ENCODE measurements at regions not wholly inside any gene's neighbourhood (a gene's known extent, or its start where the extent isn't known, plus 50 kb on each side); places are given as distances from the start of the nearest gene placed in this dataset.

DNA sequence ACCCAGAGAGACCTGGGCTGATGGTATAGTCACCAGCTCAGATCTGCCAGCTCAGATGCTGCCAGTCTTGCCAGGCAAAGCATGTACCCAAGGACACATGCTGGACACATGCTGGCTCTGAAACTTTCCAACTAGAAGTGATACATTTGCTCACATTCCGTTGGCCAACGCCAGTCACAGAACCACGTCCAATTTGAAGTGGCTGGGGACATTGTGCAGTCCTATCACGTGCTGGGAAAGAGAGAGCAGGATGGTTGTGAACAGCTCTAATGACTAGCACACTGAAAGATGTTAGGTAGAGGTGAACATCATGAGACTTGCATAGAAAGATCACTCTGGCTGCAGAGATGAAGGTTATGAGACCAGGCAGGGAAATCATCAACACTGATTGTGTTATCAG is 308.5 kb upstream of the ROPN1 start:
- FAIRE-seq = no peak
- no peak overlapping the region for H3K4me2 ChIP-seq (ENCODE audit: insufficient read depth, low read length)
- ChIA-PET POLR2A (no interaction called here), CTCF (no interaction called here)
- H3K4me3 ChIP-seq (replicated peaks in 1 of 3; ENCODE audit: insufficient read depth in 1 of 3, low read depth in 1 of 3, low read length in 3 of 3) = no peak overlapping the region
- H3K4me1 ChIP-seq (ENCODE audit: control insufficient read depth, extremely low read depth, insufficient read depth, low read length) = peaks cover 9% of the 10 kb centered on the region
- no peak overlapping the region for H3K9ac ChIP-seq (replicated peaks; ENCODE audit: extremely low read depth, insufficient read depth, low read length)
- no peak overlapping the region for H2AFZ ChIP-seq (ENCODE audit: low read depth, low read length)
- no peaks in the 10 kb centered on the region for H3K9me3 ChIP-seq (replicated peaks; ENCODE audit: control insufficient read depth, insufficient read depth, low read length)
- H3K9me1 ChIP-seq (replicated peaks; ENCODE audit: control insufficient read depth, extremely low read depth, insufficient read depth, low read length) = no peaks in the 10 kb centered on the region
- DNase-seq (ENCODE audit: low read depth, low spot score) = no peak
- dilution Hi-C loops (cut with MboI; ENCODE audit: extremely low pct_ligation_motif_present, low sequenced_read_pairs) (no loop called here), intact Hi-C loops (cut with micrococcal nuclease) (no loop called here)
- no TSS peak for BruUV-seq (replicated peaks)
- H3K36me3 ChIP-seq (ENCODE audit: control insufficient read depth in 2 of 2, extremely low read depth in 1 of 2, insufficient read depth in 2 of 2, low read length in 2 of 2) = no peaks in the 10 kb centered on the region
- no peaks in the 10 kb centered on the region for H3K27me3 ChIP-seq (ENCODE audit: control insufficient read depth in 2 of 2, insufficient read depth in 2 of 2, low read length in 2 of 2)
- TF ChIP-seq CTCF (IDR thresholded peaks at IDR 0.05; ENCODE audit: extremely low read depth in 1 of 2, insufficient read depth in 1 of 2, low read depth in 1 of 2, low read length in 2 of 2) = no peak
- no peak for TF ChIP-seq POLR2A (IDR thresholded peaks at IDR 0.05; ENCODE audit: low read depth, low read length)
- no peak for TF ChIP-seq GATA2 (IDR thresholded peaks at IDR 0.05; ENCODE audit: insufficient read depth, insufficient read length, low read depth, low read length)
- TF ChIP-seq MYC (IDR thresholded peaks at IDR 0.05; ENCODE audit: low read depth, low read length) = no peak
- no peak for TF ChIP-seq POLR2AphosphoS5 (IDR thresholded peaks at IDR 0.05; ENCODE audit: insufficient read depth, low read depth, low read length)
- H3K79me2 ChIP-seq (ENCODE audit: control insufficient read depth, insufficient read depth, low read length) = no peaks in the 10 kb centered on the region
- H4K20me1 ChIP-seq (replicated peaks; ENCODE audit: control insufficient read depth, extremely low read depth, insufficient read depth, low read length) = no peaks in the 10 kb centered on the region
- H3K27ac ChIP-seq (ENCODE audit: insufficient read depth, low read depth, low read length) = no peak overlapping the region

DNA sequence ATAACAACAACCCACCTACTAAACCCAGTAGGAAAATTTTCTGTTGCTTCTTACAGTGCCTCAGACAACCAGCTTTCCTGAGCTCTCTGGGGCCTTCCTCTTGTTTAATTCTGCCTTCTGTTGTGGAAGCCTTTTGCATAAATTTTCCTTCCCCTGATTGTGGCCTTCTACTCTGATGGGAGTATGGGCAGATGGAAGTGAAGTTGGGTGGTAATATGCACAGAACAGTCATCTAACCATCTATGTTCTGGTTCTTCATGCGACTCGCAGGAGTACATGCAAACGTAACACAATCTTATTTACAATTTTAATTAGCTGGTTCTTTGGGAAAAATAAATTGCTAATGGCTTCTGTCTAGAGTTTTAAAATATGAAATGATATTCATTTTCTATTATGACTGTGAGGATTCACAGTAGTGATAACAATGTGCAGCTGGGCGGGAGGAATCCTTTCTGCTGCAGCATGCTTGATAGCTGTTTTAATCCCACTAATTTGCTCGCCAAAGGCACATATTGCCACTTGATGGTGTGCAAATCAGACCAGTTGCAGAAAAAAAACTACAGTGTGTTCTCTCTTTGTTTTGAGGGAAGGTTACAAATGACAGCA is 311.5 kb upstream of the ROPN1 start:
- no peaks in the 10 kb centered on the region for H3K9me3 ChIP-seq (replicated peaks; ENCODE audit: control insufficient read depth, insufficient read depth, low read length)
- no peaks in the 10 kb centered on the region for H3K27me3 ChIP-seq (ENCODE audit: control insufficient read depth in 2 of 2, insufficient read depth in 2 of 2, low read length in 2 of 2)
- H3K9me1 ChIP-seq (replicated peaks; ENCODE audit: control insufficient read depth, extremely low read depth, insufficient read depth, low read length) = no peaks in the 10 kb centered on the region
- H3K27ac ChIP-seq (ENCODE audit: insufficient read depth, low read depth, low read length) = no peak overlapping the region
- no peak overlapping the region for H3K4me2 ChIP-seq (ENCODE audit: insufficient read depth, low read length)
- TF ChIP-seq POLR2A (IDR thresholded peaks at IDR 0.05; ENCODE audit: low read depth, low read length) (no peak), EZH2 (IDR thresholded peaks at IDR 0.05; ENCODE audit: borderline replicate concordance, low read depth, low read length, severe bottlenecking) (no peak), POLR2AphosphoS5 (IDR thresholded peaks at IDR 0.05; ENCODE audit: insufficient read depth, low read depth, low read length) (no peak), GATA2 (IDR thresholded peaks at IDR 0.05; ENCODE audit: insufficient read depth, insufficient read length, low read depth, low read length) (no peak), MYC (IDR thresholded peaks at IDR 0.05; ENCODE audit: low read depth, low read length) (no peak), FOS (IDR thresholded peaks at IDR 0.05; ENCODE audit: borderline replicate concordance, insufficient read depth, low read length) (no peak), MAX (IDR thresholded peaks at IDR 0.05; ENCODE audit: insufficient read depth, insufficient read length) (no peak), JUN (IDR thresholded peaks at IDR 0.05; ENCODE audit: borderline replicate concordance, insufficient read depth, insufficient read length, low read depth) (no peak), CTCF (IDR thresholded peaks at IDR 0.05; ENCODE audit: extremely low read depth in 1 of 2, insufficient read depth in 1 of 2, low read depth in 1 of 2, low read length in 2 of 2) (no peak)
- CTCF ChIA-PET = no interaction called here
- H3K79me2 ChIP-seq (ENCODE audit: control insufficient read depth, insufficient read depth, low read length) = no peaks in the 10 kb centered on the region
- BruUV-seq (replicated peaks) = no TSS peak
- H3K4me1 ChIP-seq (ENCODE audit: control insufficient read depth, extremely low read depth, insufficient read depth, low read length) = no peaks in the 10 kb centered on the region
- no peak overlapping the region for H3K9ac ChIP-seq (replicated peaks; ENCODE audit: extremely low read depth, insufficient read depth, low read length)
- no peaks in the 10 kb centered on the region for H4K20me1 ChIP-seq (replicated peaks; ENCODE audit: control insufficient read depth, extremely low read depth, insufficient read depth, low read length)
- no peaks in the 10 kb centered on the region for H3K36me3 ChIP-seq (ENCODE audit: control insufficient read depth in 2 of 2, extremely low read depth in 1 of 2, insufficient read depth in 2 of 2, low read length in 2 of 2)
- dilution Hi-C loops (cut with MboI; ENCODE audit: extremely low pct_ligation_motif_present, low sequenced_read_pairs) = no loop called here
- no peak for DNase-seq (ENCODE audit: low read depth, low spot score)
- FAIRE-seq = no peak
- no peak overlapping the region for H2AFZ ChIP-seq (ENCODE audit: low read depth, low read length)
- no peak overlapping the region for H3K4me3 ChIP-seq (replicated peaks in 1 of 3; ENCODE audit: insufficient read depth in 1 of 3, low read depth in 1 of 3, low read length in 3 of 3)
- intact Hi-C loops (cut with micrococcal nuclease) = no loop called here
- POLR2A ChIA-PET = no interaction called here
